ENCODE measurements at regions not wholly inside any gene's neighbourhood (a gene's known extent, or its start where the extent isn't known, plus 50 kb on each side); places are given as distances from the start of the nearest gene placed in this dataset.

- Histone ChIP-seq H3K23me2 (ENCODE audit: low read depth, low read length) (peaks cover 6% of the 10 kb centered on the region; the same call in 1 of the 2 replicates), H4K8ac (ENCODE audit: extremely low read depth, insufficient read depth, low read length) (no peak overlapping the region), H3K36me3 (ENCODE audit: control insufficient read depth in 2 of 4, insufficient read depth in 4 of 4, low read length in 3 of 4) (no peaks in the 10 kb centered on the region), H4K5ac (ENCODE audit: insufficient read length, low read depth, low read length) (no peak overlapping the region), H3K79me2 (ENCODE audit: control insufficient read depth in 1 of 2, insufficient read depth in 2 of 2, low read length in 2 of 2) (no peaks in the 10 kb centered on the region), H3K27ac (ENCODE audit: low read depth, low read length) (no peak overlapping the region), H2BK12ac (ENCODE audit: low read depth, low read length) (no peak overlapping the region), H4K20me1 (replicated peaks in 1 of 2; ENCODE audit: control insufficient read depth in 1 of 2, insufficient read depth in 2 of 2, low read length in 2 of 2) (no peaks in the 10 kb centered on the region), H3K23ac (ENCODE audit: insufficient read length) (no peak overlapping the region), H2BK5ac (ENCODE audit: low read depth, low read length) (no peak overlapping the region), H2BK20ac (ENCODE audit: low read length) (no peak overlapping the region), H3K18ac (ENCODE audit: extremely low read depth, low read length) (no peak overlapping the region; the same call in 1 of the 2 replicates), H3K14ac (ENCODE audit: insufficient read length) (no peak overlapping the region), H3K4me3 (ENCODE audit: extremely low read depth in 1 of 4, insufficient read depth in 2 of 4, low read depth in 3 of 4, low read length in 4 of 4) (peak overlapping the region; percentile 37 to 63 (median 48); a peak in 7 of 8 replicates), H3K4ac (replicated peaks; ENCODE audit: insufficient read length, low read depth, low read length) (no peak overlapping the region), H2AFZ (ENCODE audit: low read length) (peak overlapping the region; percentile 99), H3K4me1 (replicated peaks in 1 of 4; ENCODE audit: control insufficient read depth in 3 of 4, insufficient read depth in 4 of 4, low read length in 3 of 4) (peaks cover 2 to 11% (median 4%) of the 10 kb centered on the region in 4 experiments; a peak in 4 of 7 replicates), H3K27me3 (replicated peaks in 1 of 4; ENCODE audit: control insufficient read depth in 3 of 4, extremely low read depth in 1 of 4, insufficient read depth in 3 of 4, low read length in 3 of 4) (no peaks in the 10 kb centered on the region; a peak in 1 of 7 replicates), H4K91ac (replicated peaks; ENCODE audit: insufficient read length, low read length) (no peak overlapping the region), H3K9ac (replicated peaks in 1 of 4; ENCODE audit: extremely low read depth in 1 of 4, low read depth in 3 of 4, low read length in 3 of 4) (no peak overlapping the region), H3K79me1 (ENCODE audit: low read depth, low read length) (no peaks in the 10 kb centered on the region), H2BK120ac (replicated peaks; ENCODE audit: low read depth, low read length) (no peak overlapping the region), H3K56ac (replicated peaks; ENCODE audit: insufficient read length, low read depth, low read length) (no peak overlapping the region), H3K9me3 (ENCODE audit: insufficient read depth in 2 of 2, low read depth in 1 of 2, low read length in 1 of 2) (peaks cover 3 to 9% of the 10 kb centered on the region in 2 experiments; a peak in 2 of 4 replicates), H3K4me2 (ENCODE audit: insufficient read depth in 1 of 2, low read depth in 2 of 2, low read length in 2 of 2) (peak overlapping the region; percentile 68 to 93), H2AK5ac (ENCODE audit: low read depth, low read length) (no peak overlapping the region), H2BK15ac (ENCODE audit: low read length) (no peak overlapping the region)
- ChIA-PET CTCF (ENCODE audit: partially characterized antibody) (interaction anchor here (0.5 to 1.5 kb wide), 7 partner anchors 13 to 1525 kb away, joined by 3 to 6 read pairs (median 4); no protein-coding TSS in a partner anchor), POLR2A (ENCODE audit: partially characterized antibody) (interaction anchor here (1.2 to 1.6 kb wide), 3 partner anchors 16 to 118 kb away, joined by 3 to 5 read pairs (median 3); partner anchors contain the start of gene KIT)
- DNase-seq (ENCODE audit: low read depth in 1 of 2, low spot score in 2 of 2) (peak in 1 of 2 experiments; percentile 78), FAIRE-seq (no peak)
- WGBS, 2 experiments (ENCODE audit: extremely low coverage in 1 of 2, insufficient coverage in 1 of 2, insufficient read length in 1 of 2, insufficient replicate concordance in 2 of 2, low coverage in 1 of 2, low lambda C conversion rate in 2 of 2, missing lambda C conversion rate in 1 of 2), result 19% methylated on average over 26 of the region's 26 CpGs; no CpG with 5 or more reads in 1 of the 2 experiments
- no peak for TF ChIP-seq POU5F1 (IDR thresholded peaks at IDR 0.05; ENCODE audit: low read depth, low read length)
- no peak for TF ChIP-seq USF2 (IDR thresholded peaks at IDR 0.05; ENCODE audit: low read length)
- no peak for TF ChIP-seq GTF2F1 (IDR thresholded peaks at IDR 0.05; ENCODE audit: borderline replicate concordance, low read depth, low read length)
- no peak for TF ChIP-seq ASH2L (IDR thresholded peaks at IDR 0.05; ENCODE audit: low read length)
- TF ChIP-seq NANOG (IDR thresholded peaks at IDR 0.05; ENCODE audit: insufficient read depth, low read depth, low read length, poor library complexity, severe bottlenecking), result no peak
- TF ChIP-seq CBX8 (IDR thresholded peaks at IDR 0.05; ENCODE audit: borderline replicate concordance, low read depth, low read length), result no peak
- TF ChIP-seq FOSL1 (IDR thresholded peaks at IDR 0.05; ENCODE audit: insufficient read depth, low read depth, low read length), result no peak
- no peak for TF ChIP-seq ZNF274 (IDR thresholded peaks at IDR 0.05; ENCODE audit: borderline replicate concordance, extremely low read depth, low read length)
- TF ChIP-seq EGR1 (IDR thresholded peaks at IDR 0.05; ENCODE audit: borderline replicate concordance, low read depth, low read length), result peak; percentile 7; the same call in 1 of the 2 replicates
- no peak for TF ChIP-seq CREB1 (IDR thresholded peaks at IDR 0.05)
- TF ChIP-seq KDM5A (IDR thresholded peaks at IDR 0.05; ENCODE audit: low read length), result no peak
- no peak for TF ChIP-seq SIX5 (IDR thresholded peaks at IDR 0.05; ENCODE audit: low read depth, low read length)
- peak; percentile 43 for TF ChIP-seq KDM4A (IDR thresholded peaks at IDR 0.05; ENCODE audit: low read depth, low read length, severe bottlenecking)
These were observed 118.2 kb upstream of the KIT start for GRCh38 chr4:54539500-54540029.
